ENCODE measurements at regions not wholly inside any gene's neighbourhood (a gene's known extent, or its start where the extent isn't known, plus 50 kb on each side); places are given as distances from the start of the nearest gene placed in this dataset.

GRCh38 chr9:29882767-29883166, 2309.5 kb upstream of the C9orf72 start:
- TF ChIP-seq CTCF (conservative IDR thresholded peaks at IDR 0.05), result no peak
- no peak overlapping the region for H4K8ac ChIP-seq (replicated peaks; ENCODE audit: insufficient read length, low read depth, low read length)
- no peak overlapping the region for H3K18ac ChIP-seq (ENCODE audit: insufficient read length, low read depth, low read length)
- H2BK5ac ChIP-seq (ENCODE audit: insufficient read length, low read length), result no peak overlapping the region
- no peak overlapping the region for H3K4me2 ChIP-seq (ENCODE audit: insufficient read depth, insufficient read length, low read length)
- H3K4me1 ChIP-seq (ENCODE audit: insufficient read depth, low read length), result no peaks in the 10 kb centered on the region
- no peaks in the 10 kb centered on the region for H3K9me3 ChIP-seq (ENCODE audit: control insufficient read depth, low read depth, low read length)
- Mint-ChIP-seq H3K27ac (no peak overlapping the region), H3K9me3 (no peaks in the 10 kb centered on the region; a peak in 1 of 5 replicates), H3K27me3 (ENCODE audit: low read depth) (no peaks in the 10 kb centered on the region), H3K4me3 (no peak overlapping the region), H3K36me3 (ENCODE audit: insufficient read depth in 1 of 3, low read depth in 3 of 3) (no peaks in the 10 kb centered on the region), H3K4me1 (no peaks in the 10 kb centered on the region)
- no peak overlapping the region for H2BK120ac ChIP-seq (ENCODE audit: low read depth, low read length, poor library complexity, severe bottlenecking)
- H3K79me1 ChIP-seq (ENCODE audit: insufficient read depth, low read depth, low read length, poor library complexity, severe bottlenecking), result no peaks in the 10 kb centered on the region
- H3T11ph ChIP-seq (ENCODE audit: low read length), result no peak overlapping the region
- no peaks in the 10 kb centered on the region for H3K27me3 ChIP-seq (ENCODE audit: insufficient read depth, low read length)
- no peak overlapping the region for H2BK12ac ChIP-seq (ENCODE audit: insufficient read length, low read depth, low read length)
- H3K14ac ChIP-seq (ENCODE audit: insufficient read depth, low read length), result no peak overlapping the region
- H3K23ac ChIP-seq (ENCODE audit: insufficient read length, low read depth, low read length), result no peak overlapping the region
- no peak overlapping the region for H2AK5ac ChIP-seq (ENCODE audit: insufficient read length, low read length)
- no peak overlapping the region for H3K56ac ChIP-seq (ENCODE audit: insufficient read length, low read depth, low read length)
- no peak overlapping the region for H4K5ac ChIP-seq (ENCODE audit: insufficient read length, low read depth, low read length)
- no peak overlapping the region for H2AFZ ChIP-seq (ENCODE audit: low read length)
- H3K9ac ChIP-seq (ENCODE audit: extremely low read depth, insufficient read length, low read length), result no peak overlapping the region
- no peak overlapping the region for H3K4ac ChIP-seq (ENCODE audit: low read depth, low read length)
- no CpG with 5 or more reads among the region's 2 CpGs for WGBS (ENCODE audit: extremely low coverage, insufficient read length, low lambda C conversion rate)
- H2BK20ac ChIP-seq (ENCODE audit: low read depth, low read length, poor library complexity, severe bottlenecking), result no peak overlapping the region
- H3K27ac ChIP-seq (ENCODE audit: insufficient read length, low read depth, low read length), result no peak overlapping the region
- H4K20me1 ChIP-seq (ENCODE audit: control insufficient read depth, insufficient read depth, insufficient read length), result no peaks in the 10 kb centered on the region
- H2BK15ac ChIP-seq (ENCODE audit: low read depth, low read length), result no peak overlapping the region
- DNase-seq, result no peak
- H3K79me2 ChIP-seq (ENCODE audit: insufficient read depth, low read length), result no peaks in the 10 kb centered on the region
- no peak overlapping the region for H4K91ac ChIP-seq (ENCODE audit: insufficient read length, low read depth, low read length)
- H3K23me2 ChIP-seq (ENCODE audit: insufficient read length, low read depth, low read length, poor library complexity, severe bottlenecking), result no peaks in the 10 kb centered on the region

Data from H9 (cell line).